GM23248 (cell line): ENCODE measurements at regions not wholly inside any gene's neighbourhood (a gene's known extent, or its start where the extent isn't known, plus 50 kb on each side); places are given as distances from the start of the nearest gene placed in this dataset.

Source experiments
- DNase-seq: peaks from one replicate; pipeline ENCODE4 v3.0.0-alpha.2; 2015
- H2AFZ ChIP-seq: fragments of 200-600 bp; sonication (generic); 2 replicates; pipeline ENCODE4 v1.6.1; 2016; ENCODE audit warnings: antibody characterized with exemption
- H3F3A ChIP-seq: fragments of 200-600 bp; sonication (generic); 2 replicates; pipeline ENCODE4 v1.6.1; 2016; ENCODE audit warnings: mild to moderate bottlenecking, antibody characterized with exemption, mixed run types; ENCODE audit not compliant: insufficient read depth
- H3K27ac ChIP-seq: fragments of 200-600 bp; sonication (generic); 2 replicates; pipeline ENCODE4 v1.5.1; 2016; ENCODE audit warnings: mild to moderate bottlenecking
- H3K27me3 ChIP-seq: fragments of 200-600 bp; sonication (generic); replicated peaks from 2 replicates; pipeline ENCODE4 v1.6.1; 2016; ENCODE audit warnings: mild to moderate bottlenecking; ENCODE audit not compliant: insufficient read depth
- H3K36me3 ChIP-seq: fragments of 200-600 bp; sonication (generic); 2 replicates; pipeline ENCODE4 v1.6.1; 2016; ENCODE audit warnings: low read depth, mild to moderate bottlenecking
- H3K4me1 ChIP-seq: fragments of 200-600 bp; sonication (generic); 2 replicates; pipeline ENCODE4 v1.6.1; 2016; ENCODE audit warnings: mild to moderate bottlenecking; ENCODE audit not compliant: insufficient read depth
- H3K4me2 ChIP-seq: fragments of 200-600 bp; sonication (generic); one replicate; pipeline ENCODE4 v1.6.1; 2016; ENCODE audit warnings: mild to moderate bottlenecking; ENCODE audit not compliant: unreplicated experiment
- H3K4me3 ChIP-seq: fragments of 200-600 bp; sonication (generic); 2 replicates; pipeline ENCODE4 v1.5.1; 2016; ENCODE audit warnings: mild to moderate bottlenecking
- H3K79me2 ChIP-seq: fragments of 200-600 bp; sonication (generic); 2 replicates; pipeline ENCODE4 v1.6.1; 2016; ENCODE audit warnings: mild to moderate bottlenecking; ENCODE audit not compliant: insufficient read depth
- H3K9ac ChIP-seq: fragments of 200-600 bp; sonication (generic); 2 replicates; pipeline ENCODE4 v1.6.1; 2016; ENCODE audit warnings: mild to moderate bottlenecking
- H3K9me2 ChIP-seq: fragments of 200-600 bp; sonication (generic); 2 replicates; pipeline ENCODE4 v1.6.1; 2016; ENCODE audit warnings: mixed run types, mild to moderate bottlenecking, moderate library complexity; ENCODE audit not compliant: insufficient read depth
- H3K9me3 ChIP-seq: fragments of 200-600 bp; sonication (generic); one replicate; pipeline ENCODE4 v1.6.1; 2017; ENCODE audit warnings: low read depth
- H4K20me1 ChIP-seq: fragments of 200-600 bp; sonication (generic); 2 replicates; pipeline ENCODE4 v1.6.0; 2016; ENCODE audit not compliant: insufficient read depth
- EZH2 ChIP-seq: fragments of 200-600 bp; sonication (generic); IDR thresholded peaks from 2 replicates; pipeline ENCODE4 v1.6.1; 2018; ENCODE audit warnings: antibody characterized with exemption, mild to moderate bottlenecking; ENCODE audit not compliant: insufficient read depth, poor library complexity, severe bottlenecking
- EZH2phosphoT487 ChIP-seq: fragments of 200-600 bp; sonication (generic); IDR thresholded peaks from 2 replicates; pipeline ENCODE4 v1.6.1; 2018; ENCODE audit warnings: antibody characterized with exemption, moderate library complexity, mild to moderate bottlenecking, low read depth; ENCODE audit not compliant: insufficient read depth
- WGBS, 2 experiments: methylation state at CpG; one replicate each; pipeline ENCODE4 v1.1.6; 2015 to 2017; ENCODE audit warnings: low lambda C conversion rate in 2 of 2, low coverage in 1 of 2; ENCODE audit errors: missing lambda C conversion rate in 2 of 2; 5-methylcytosine and 5-hydroxymethylcytosine counted together
- in situ Hi-C: fragments of 300-500 bp; cut with MboI; formaldehyde crosslinking; loops from 2 replicates; pipeline ENCODE4 v1.15.0; 2020

- Histone ChIP-seq H3F3A (no peaks in the 10 kb centered on the region), H2AFZ (no peak overlapping the region), H3K4me1 (no peaks in the 10 kb centered on the region), H4K20me1 (no peaks in the 10 kb centered on the region), H3K27me3 (no peaks in the 10 kb centered on the region), H3K4me2 (no peak overlapping the region), H3K27ac (no peak overlapping the region), H3K9ac (no peak overlapping the region), H3K9me3 (no peaks in the 10 kb centered on the region), H3K79me2 (no peaks in the 10 kb centered on the region), H3K4me3 (no peak overlapping the region), H3K9me2 (no peaks in the 10 kb centered on the region), H3K36me3 (no peaks in the 10 kb centered on the region)
- in situ Hi-C loops, result loop anchor here (10.0 kb wide), 1 partner anchor 1018 kb away; the partner anchor contains the start of gene SLIT2
- no peak for TF ChIP-seq EZH2
- TF ChIP-seq EZH2phosphoT487, result no peak
- DNase-seq, result no peak
- WGBS, 2 experiments, result 52 to 56% methylated on average over 2 of the region's 2 CpGs
Observed at GRCh38 chr4:19236473-19236872, 1015.2 kb upstream of the SLIT2 start.

GRCh38 chr4:19230906-19231545, 1020.7 kb upstream of the SLIT2 start:
- no peak overlapping the region for H3K27ac ChIP-seq
- H3K9me3 ChIP-seq, result no peaks in the 10 kb centered on the region
- no peaks in the 10 kb centered on the region for H3F3A ChIP-seq
- in situ Hi-C loops, result loop anchor here (10.0 kb wide), 1 partner anchor 1024 kb away; the partner anchor contains the start of gene SLIT2
- H3K9ac ChIP-seq, result no peak overlapping the region
- no peaks in the 10 kb centered on the region for H3K9me2 ChIP-seq
- no peaks in the 10 kb centered on the region for H3K36me3 ChIP-seq
- DNase-seq, result no peak
- 54 to 56% methylated on average over 3 of the region's 3 CpGs for WGBS, 2 experiments
- TF ChIP-seq EZH2phosphoT487, result no peak
- TF ChIP-seq EZH2, result no peak
- H3K4me1 ChIP-seq, result peaks cover 9% of the 10 kb centered on the region; the same call in 1 of the 2 replicates
- no peak overlapping the region for H3K4me3 ChIP-seq
- no peaks in the 10 kb centered on the region for H3K79me2 ChIP-seq
- no peak overlapping the region for H2AFZ ChIP-seq
- H3K27me3 ChIP-seq, result no peaks in the 10 kb centered on the region
- H3K4me2 ChIP-seq, result no peak overlapping the region
- no peaks in the 10 kb centered on the region for H4K20me1 ChIP-seq

GRCh38 chr4:19227701-19228100, 1024.0 kb upstream of the SLIT2 start:
- Histone ChIP-seq H2AFZ (peak overlapping the region; percentile 25; the same call in 1 of the 2 replicates), H3F3A (no peaks in the 10 kb centered on the region), H3K4me1 (peaks cover 9% of the 10 kb centered on the region; the same call in 1 of the 2 replicates), H3K9me2 (no peaks in the 10 kb centered on the region), H4K20me1 (no peaks in the 10 kb centered on the region), H3K4me3 (no peak overlapping the region), H3K79me2 (no peaks in the 10 kb centered on the region), H3K9ac (no peak overlapping the region), H3K27ac (no peak overlapping the region), H3K27me3 (no peaks in the 10 kb centered on the region), H3K9me3 (no peaks in the 10 kb centered on the region), H3K4me2 (peak overlapping the region; percentile 9), H3K36me3 (no peaks in the 10 kb centered on the region)
- TF ChIP-seq EZH2, result no peak
- no peak for TF ChIP-seq EZH2phosphoT487
- DNase-seq, result peak; percentile 44
- 4 to 5% methylated on average over 4 of the region's 4 CpGs for WGBS, 2 experiments
- in situ Hi-C loops, result no loop called here

GRCh38 chr4:19224820-19225219, 1026.9 kb upstream of the SLIT2 start:
- peak; percentile 53 for DNase-seq
- peaks cover 13% of the 10 kb centered on the region; the same call in 1 of the 2 replicates for H3K4me1 ChIP-seq
- no peaks in the 10 kb centered on the region for H3K36me3 ChIP-seq
- H3K9ac ChIP-seq, result no peak overlapping the region
- no peaks in the 10 kb centered on the region for H4K20me1 ChIP-seq
- no peaks in the 10 kb centered on the region for H3F3A ChIP-seq
- no peak overlapping the region for H3K4me3 ChIP-seq
- H3K27me3 ChIP-seq, result no peaks in the 10 kb centered on the region
- in situ Hi-C loops, result no loop called here
- H3K9me3 ChIP-seq, result no peaks in the 10 kb centered on the region
- no peaks in the 10 kb centered on the region for H3K9me2 ChIP-seq
- no peak overlapping the region for H2AFZ ChIP-seq
- WGBS, 2 experiments, result 1 to 8% methylated on average over 2 of the region's 2 CpGs
- peak overlapping the region; percentile 12 for H3K4me2 ChIP-seq
- H3K79me2 ChIP-seq, result no peaks in the 10 kb centered on the region
- TF ChIP-seq EZH2 (no peak), EZH2phosphoT487 (no peak)
- no peak overlapping the region for H3K27ac ChIP-seq

GRCh38 chr4:19216476-19216875, 1035.2 kb upstream of the SLIT2 start:
- H3K79me2 ChIP-seq, result no peaks in the 10 kb centered on the region
- no peak overlapping the region for H3K9ac ChIP-seq
- H4K20me1 ChIP-seq, result no peaks in the 10 kb centered on the region
- H3K27ac ChIP-seq, result no peak overlapping the region
- no peak for DNase-seq
- no peaks in the 10 kb centered on the region for H3F3A ChIP-seq
- no peaks in the 10 kb centered on the region for H3K4me1 ChIP-seq
- H3K36me3 ChIP-seq, result no peaks in the 10 kb centered on the region
- WGBS, 2 experiments, result 76 to 78% methylated on average over 3 of the region's 3 CpGs
- H3K9me3 ChIP-seq, result no peaks in the 10 kb centered on the region
- H2AFZ ChIP-seq, result no peak overlapping the region
- H3K4me2 ChIP-seq, result no peak overlapping the region
- no peaks in the 10 kb centered on the region for H3K9me2 ChIP-seq
- TF ChIP-seq EZH2phosphoT487 (no peak), EZH2 (no peak)
- in situ Hi-C loops, result no loop called here
- H3K27me3 ChIP-seq, result no peaks in the 10 kb centered on the region
- no peak overlapping the region for H3K4me3 ChIP-seq
